ENCODE measurements at regions not wholly inside any gene's neighbourhood (a gene's known extent, or its start where the extent isn't known, plus 50 kb on each side); places are given as distances from the start of the nearest gene placed in this dataset.

GRCh38 chr12:97306147-97306546 is 156.5 kb upstream of the RMST start:
- TF ChIP-seq CTCF (IDR thresholded peaks at IDR 0.05) = no peak
- no peak for TF ChIP-seq POLR2A (IDR thresholded peaks at IDR 0.05)

Measured in body of pancreas (tissue), 4 donors.